ENCODE measurements at regions not wholly inside any gene's neighbourhood (a gene's known extent, or its start where the extent isn't known, plus 50 kb on each side); places are given as distances from the start of the nearest gene placed in this dataset.

- TF ChIP-seq CTCF (IDR thresholded peaks at IDR 0.05) (no peak), POLR2AphosphoS5 (IDR thresholded peaks at IDR 0.05) (no peak)
These were observed 112.1 kb upstream of the ANO1 start for GRCh38 chr11:69965821-69966582.

All from breast epithelium (tissue), 3 donors.